Psoas muscle (tissue), 7 donors: ENCODE measurements at regions not wholly inside any gene's neighbourhood (a gene's known extent, or its start where the extent isn't known, plus 50 kb on each side); places are given as distances from the start of the nearest gene placed in this dataset.

Source experiments
- ATAC-seq, 4 donors: fragments of 200-7000 bp; cut with Tn5 transposase; one replicate each; pipeline ENCODE4 v1.9.1; 2020; ENCODE audit warnings: moderate library complexity in 3 of 4, mild to moderate bottlenecking in 2 of 4
- DNase-seq, 2 donors: peaks; one replicate each; pipeline ENCODE4 v3.0.0-alpha.2; 2020
- H3K27ac ChIP-seq: fragments of 200-600 bp; one replicate; pipeline ENCODE4 v1.8.0; 2022
- H3K27me3 ChIP-seq, 3 donors: fragments of 200-600 bp in 1 of 3; one replicate each; pipeline versions ENCODE4 v1.6.1 to v1.8.0; 2013 to 2022; ENCODE audit warnings: low read length in 2 of 3, mild to moderate bottlenecking in 2 of 3, moderate library complexity in 1 of 3; ENCODE audit not compliant: insufficient read depth in 3 of 3
- H3K36me3 ChIP-seq, 2 donors: fragments of 200-600 bp in 1 of 2; one replicate each; pipeline versions ENCODE4 v1.6.1 to v1.8.0; 2013 to 2022; ENCODE audit warnings: low read depth in 1 of 2, mild to moderate bottlenecking in 1 of 2, moderate library complexity in 1 of 2; ENCODE audit not compliant: insufficient read depth in 1 of 2
- H3K4me1 ChIP-seq: fragments of 200-600 bp; one replicate; pipeline ENCODE4 v1.8.0; 2022
- H3K4me3 ChIP-seq: fragments of 200-600 bp; one replicate; pipeline ENCODE4 v1.8.0; 2022; ENCODE audit warnings: mild to moderate bottlenecking
- H3K9me3 ChIP-seq: fragments of 200-600 bp; one replicate; pipeline ENCODE4 v1.8.0; 2022
- WGBS, 3 donors: extraction: QIAGEN DNeasy Blood & Tissue Kit; methylation state at CpG; one replicate each; pipeline versions ENCODE4 v1.1.6 to v1.1.7; 2013; 5-methylcytosine and 5-hydroxymethylcytosine counted together
- intact Hi-C, 2 donors: fragments of 100-400 bp; cut with DNase I; formaldehyde crosslinking; loops; one replicate each; pipeline versions ENCODE4 v1.11.0 to v1.14.2; 2022
- TF ChIP-seq, protein P1 (sequence below): fragments of 200-600 bp; IDR thresholded peaks from one replicate; pipeline ENCODE4 v1.8.0; 2022; ENCODE audit warnings: antibody characterized with exemption
- donor health status: healthy with polysubstance abuse.
- donor health status: DM: no; HTN: no; CAD: no; lungs with moderate emphysema.
- donor health status: Bipolar disorder and iron deficiency.
- donor health status: healthy.
- donor health status: DM: yes; HTN: yes; CAD: no.
- donor health status: DM: no; HTN: no; CAD: no.
- donor health status: DM: yes; HTN: yes; CAD: no.

DNA sequence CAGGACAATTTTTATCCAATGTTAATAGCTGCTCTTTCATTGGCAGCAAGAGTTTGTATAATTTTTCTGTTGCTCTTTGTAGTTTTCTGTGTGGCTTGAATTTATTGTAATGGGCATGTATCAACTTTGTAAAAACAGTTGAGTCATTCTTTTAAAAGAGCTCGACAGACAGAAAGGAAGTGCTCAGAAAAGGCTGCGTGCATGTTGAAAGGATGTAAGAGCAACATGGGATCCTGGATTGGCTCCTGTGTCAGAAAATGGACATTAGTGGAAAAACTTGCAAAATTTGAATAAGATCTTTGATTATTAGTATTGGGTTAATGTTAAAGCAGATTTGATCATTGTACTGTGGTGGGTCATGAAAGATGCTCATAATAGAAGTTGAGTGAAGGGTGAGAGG is 93.3 kb upstream of the CDC42EP3 start:
- no peak overlapping the region for H3K27ac ChIP-seq
- TF ChIP-seq, protein P1, sequence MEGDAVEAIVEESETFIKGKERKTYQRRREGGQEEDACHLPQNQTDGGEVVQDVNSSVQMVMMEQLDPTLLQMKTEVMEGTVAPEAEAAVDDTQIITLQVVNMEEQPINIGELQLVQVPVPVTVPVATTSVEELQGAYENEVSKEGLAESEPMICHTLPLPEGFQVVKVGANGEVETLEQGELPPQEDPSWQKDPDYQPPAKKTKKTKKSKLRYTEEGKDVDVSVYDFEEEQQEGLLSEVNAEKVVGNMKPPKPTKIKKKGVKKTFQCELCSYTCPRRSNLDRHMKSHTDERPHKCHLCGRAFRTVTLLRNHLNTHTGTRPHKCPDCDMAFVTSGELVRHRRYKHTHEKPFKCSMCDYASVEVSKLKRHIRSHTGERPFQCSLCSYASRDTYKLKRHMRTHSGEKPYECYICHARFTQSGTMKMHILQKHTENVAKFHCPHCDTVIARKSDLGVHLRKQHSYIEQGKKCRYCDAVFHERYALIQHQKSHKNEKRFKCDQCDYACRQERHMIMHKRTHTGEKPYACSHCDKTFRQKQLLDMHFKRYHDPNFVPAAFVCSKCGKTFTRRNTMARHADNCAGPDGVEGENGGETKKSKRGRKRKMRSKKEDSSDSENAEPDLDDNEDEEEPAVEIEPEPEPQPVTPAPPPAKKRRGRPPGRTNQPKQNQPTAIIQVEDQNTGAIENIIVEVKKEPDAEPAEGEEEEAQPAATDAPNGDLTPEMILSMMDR: no peak
- no peaks in the 10 kb centered on the region for H3K27me3 ChIP-seq
- no peak overlapping the region for H3K4me3 ChIP-seq
- no peak for DNase-seq
- H3K4me1 ChIP-seq: peaks cover 10% of the 10 kb centered on the region
- H3K9me3 ChIP-seq: no peaks in the 10 kb centered on the region
- WGBS, 3 donors: 25 to 35% (median 29%) methylated on average over 2 of the region's 2 CpGs
- H3K36me3 ChIP-seq: no peaks in the 10 kb centered on the region
- no peak for ATAC-seq
- intact Hi-C loops: no loop called here

DNA sequence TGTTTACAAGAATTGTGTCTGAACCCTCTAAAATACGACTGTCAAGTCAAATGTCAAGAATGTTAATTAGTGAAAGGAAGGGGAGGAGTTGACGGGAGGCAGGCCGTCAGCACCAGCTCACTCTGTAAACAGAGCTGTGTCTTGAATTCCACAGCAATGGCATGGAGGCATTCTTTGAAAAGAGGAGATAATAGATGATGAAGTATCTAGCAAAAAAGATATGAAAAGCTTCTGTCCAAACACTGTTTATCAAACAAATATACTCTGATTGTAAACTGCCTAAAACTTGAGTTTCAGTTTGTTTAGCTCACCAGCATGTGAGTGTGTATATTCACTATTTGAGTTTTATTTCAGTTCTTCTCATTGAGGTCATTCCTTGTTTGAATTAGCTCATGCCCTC is 94.7 kb upstream of the CDC42EP3 start:
- 35 to 65% (median 48%) methylated on average over 3 of the region's 3 CpGs for WGBS, 3 donors

GRCh38 chr2:37767046-37767445 is 95.6 kb upstream of the CDC42EP3 start:
- TF ChIP-seq, protein P1: no peak
- no peaks in the 10 kb centered on the region for H3K36me3 ChIP-seq
- no peaks in the 10 kb centered on the region for H3K9me3 ChIP-seq
- H3K27me3 ChIP-seq: no peaks in the 10 kb centered on the region
- ATAC-seq (no peak), DNase-seq (no peak)
- H3K4me1 ChIP-seq: peaks cover 13% of the 10 kb centered on the region
- intact Hi-C loops: no loop called here
- H3K27ac ChIP-seq: no peak overlapping the region
- no peak overlapping the region for H3K4me3 ChIP-seq

More for the DNA sequence above, 94.7 kb upstream of the CDC42EP3 start:
- ATAC-seq (no peak), DNase-seq (no peak)
- Histone ChIP-seq H3K27me3 (no peaks in the 10 kb centered on the region), H3K4me1 (peaks cover 12% of the 10 kb centered on the region), H3K4me3 (no peak overlapping the region), H3K27ac (no peak overlapping the region), H3K9me3 (no peaks in the 10 kb centered on the region), H3K36me3 (no peaks in the 10 kb centered on the region)
- TF ChIP-seq, protein P1: no peak
- intact Hi-C loops: no loop called here

DNA sequence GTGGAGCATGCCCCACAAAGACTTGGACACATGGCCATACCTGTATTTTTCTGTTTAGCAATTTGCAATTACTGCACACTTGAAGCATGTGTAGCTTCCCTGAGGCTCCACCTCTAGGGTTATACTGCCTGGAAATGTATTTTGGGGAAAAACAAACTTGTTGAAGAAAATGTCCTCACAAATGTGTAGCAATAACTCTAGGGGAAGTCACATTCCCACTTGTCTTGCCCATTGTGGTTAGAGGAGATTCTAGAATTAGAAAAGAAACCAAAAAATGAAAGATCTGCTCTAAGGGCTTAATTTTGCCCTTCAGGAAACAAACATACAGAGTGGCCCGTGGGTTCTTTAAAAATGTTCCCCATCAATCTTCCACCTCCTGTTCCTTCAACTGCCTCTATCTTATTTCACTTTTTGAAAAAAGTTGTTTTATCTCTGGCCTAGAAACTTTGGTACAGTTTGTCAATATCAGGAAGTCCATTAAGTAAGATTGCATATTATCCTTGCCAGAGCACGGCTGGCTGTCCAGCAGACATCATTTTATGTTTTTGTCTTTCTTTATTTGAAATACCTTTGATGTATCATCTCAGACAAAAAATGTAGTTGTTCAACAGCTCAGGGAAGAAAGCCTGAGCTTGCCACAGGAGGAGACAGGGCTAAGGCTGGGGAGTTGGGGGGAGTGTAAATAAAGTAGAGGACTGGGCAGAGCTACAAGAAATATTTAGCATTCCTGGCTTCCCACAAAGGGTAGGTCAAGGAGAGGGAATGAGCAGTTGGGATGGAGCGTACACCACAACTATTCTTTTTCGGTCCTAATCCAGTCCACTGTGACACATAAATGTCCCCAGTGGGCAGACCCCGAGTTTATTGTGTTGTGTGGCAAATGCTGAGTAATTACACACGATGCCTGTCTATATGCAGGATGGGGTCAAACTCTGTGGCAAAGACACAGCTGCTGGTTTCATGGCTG is 96.8 kb upstream of the CDC42EP3 start:
- intact Hi-C loops: no loop called here
- H3K4me1 ChIP-seq: peaks cover 13% of the 10 kb centered on the region
- TF ChIP-seq, protein P1: no peak
- no peak overlapping the region for H3K4me3 ChIP-seq
- H3K9me3 ChIP-seq: no peaks in the 10 kb centered on the region
- DNase-seq: peak in 1 of 2 donors; percentile 17
- H3K36me3 ChIP-seq: no peaks in the 10 kb centered on the region
- peak; percentile 91 to 95 (median 93) for ATAC-seq
- peak overlapping the region; percentile 43 for H3K27ac ChIP-seq
- H3K27me3 ChIP-seq: no peaks in the 10 kb centered on the region
- whole genome bisulfite sequencing, 3 donors: 18 to 22% (median 20%) methylated on average over 6 of the region's 6 CpGs
